Right kidney (tissue), 1 donor: ENCODE measurements at regions not wholly inside any gene's neighbourhood (a gene's known extent, or its start where the extent isn't known, plus 50 kb on each side); places are given as distances from the start of the nearest gene placed in this dataset.
"Not testable (repeated sequence)": the region's sequence is repeated elsewhere in the genome, so short reads cannot be mapped to it uniquely, and the experiment has no call there.

Experiments used
- DNase-seq: peaks from one replicate; pipeline ENCODE4 v3.0.0-alpha.2; 2016

GRCh38 chr11:97764193-97764592 lies 1256.6 kb upstream of the CNTN5 start:
- no peak for DNase-seq

- no peak for DNase-seq
These were observed 1256.1 kb upstream of the CNTN5 start for GRCh38 chr11:97764605-97765004.

- DNase-seq = no peak
These were observed 1250.2 kb upstream of the CNTN5 start for GRCh38 chr11:97770570-97770969.

GRCh38 chr11:97772705-97773104 lies 1248.0 kb upstream of the CNTN5 start:
- no peak for DNase-seq

GRCh38 chr11:97784388-97784787 lies 1236.4 kb upstream of the CNTN5 start:
- not testable (repeated sequence) for DNase-seq

GRCh38 chr11:97786961-97787360 lies 1233.8 kb upstream of the CNTN5 start:
- no peak for DNase-seq

GRCh38 chr11:97794876-97795275 lies 1225.9 kb upstream of the CNTN5 start:
- DNase-seq = no peak

GRCh38 chr11:97800891-97801290 lies 1219.9 kb upstream of the CNTN5 start:
- DNase-seq = no peak

- no peak for DNase-seq
These were observed 1206.3 kb upstream of the CNTN5 start for GRCh38 chr11:97814325-97814959.

GRCh38 chr11:97815667-97816066 lies 1205.1 kb upstream of the CNTN5 start:
- DNase-seq = no peak

- DNase-seq = no peak
These were observed 1188.3 kb upstream of the CNTN5 start for GRCh38 chr11:97832451-97832850.

- no peak for DNase-seq
These were observed 1187.3 kb upstream of the CNTN5 start for GRCh38 chr11:97833412-97833811.

GRCh38 chr11:97844016-97844415 lies 1176.7 kb upstream of the CNTN5 start:
- DNase-seq = no peak

- DNase-seq = no peak
These were observed 1173.0 kb upstream of the CNTN5 start for GRCh38 chr11:97847730-97848129.

- DNase-seq = no peak
These were observed 1170.0 kb upstream of the CNTN5 start for GRCh38 chr11:97850701-97851100.

GRCh38 chr11:97854357-97854756 lies 1166.4 kb upstream of the CNTN5 start:
- no peak for DNase-seq

GRCh38 chr11:97854877-97855276 lies 1165.9 kb upstream of the CNTN5 start:
- DNase-seq = no peak

GRCh38 chr11:97856666-97857065 lies 1164.1 kb upstream of the CNTN5 start:
- no peak for DNase-seq

GRCh38 chr11:97860237-97860636 lies 1160.5 kb upstream of the CNTN5 start:
- no peak for DNase-seq

GRCh38 chr11:97862021-97862420 lies 1158.7 kb upstream of the CNTN5 start:
- no peak for DNase-seq

GRCh38 chr11:97865424-97866012 lies 1155.2 kb upstream of the CNTN5 start:
- DNase-seq = no peak

- DNase-seq = no peak
These were observed 1148.9 kb upstream of the CNTN5 start for GRCh38 chr11:97871816-97872215.

- DNase-seq = no peak
These were observed 1140.5 kb upstream of the CNTN5 start for GRCh38 chr11:97880209-97880608.

GRCh38 chr11:97883086-97883485 lies 1137.7 kb upstream of the CNTN5 start:
- no peak for DNase-seq

- no peak for DNase-seq
These were observed 1132.1 kb upstream of the CNTN5 start for GRCh38 chr11:97888641-97889040.
